ENCODE measurements at regions not wholly inside any gene's neighbourhood (a gene's known extent, or its start where the extent isn't known, plus 50 kb on each side); places are given as distances from the start of the nearest gene placed in this dataset.
A peak's percentile ranks its signal among the peaks of the same experiment; 100 is the strongest.

- intact Hi-C loops (cut with DNase I; ENCODE audit: low total_unique reads) = no loop called here
- no peak for DNase-seq (ENCODE audit: low spot score in 2 of 2)
- WGBS, 2 donors = 73 to 76% methylated on average over 5 of the region's 5 CpGs
- TF ChIP-seq POLR2A (IDR thresholded peaks at IDR 0.05) (no peak), CTCF (IDR thresholded peaks at IDR 0.05) (no peak)
- no peak overlapping the region for H3K4me3 ChIP-seq (ENCODE audit: low read depth, poor library complexity, severe bottlenecking)
These were observed 144.2 kb upstream of the TNFAIP3 start for GRCh38 chr6:137722749-137723272.

- intact Hi-C loops (cut with DNase I; ENCODE audit: low total_unique reads) = no loop called here
- TF ChIP-seq POLR2A (IDR thresholded peaks at IDR 0.05) = no peak
- no peak for TF ChIP-seq CTCF (IDR thresholded peaks at IDR 0.05)
- no peak for DNase-seq (ENCODE audit: low spot score in 2 of 2)
- H3K4me3 ChIP-seq (ENCODE audit: low read depth, poor library complexity, severe bottlenecking) = no peak overlapping the region
- 85 to 86% methylated on average over 4 of the region's 4 CpGs for WGBS, 2 donors
These were observed 143.6 kb upstream of the TNFAIP3 start for GRCh38 chr6:137723273-137724017.

- 89 to 92% methylated on average over 3 of the region's 3 CpGs for WGBS, 2 donors
- TF ChIP-seq CTCF (IDR thresholded peaks at IDR 0.05) (no peak), POLR2A (IDR thresholded peaks at IDR 0.05) (no peak)
- no peak for DNase-seq (ENCODE audit: low spot score in 2 of 2)
- H3K4me3 ChIP-seq (ENCODE audit: low read depth, poor library complexity, severe bottlenecking) = no peak overlapping the region
- intact Hi-C loops (cut with DNase I; ENCODE audit: low total_unique reads) = no loop called here
These were observed 143.0 kb upstream of the TNFAIP3 start for GRCh38 chr6:137724018-137724403.

GRCh38 chr6:137724495-137725211 lies 142.4 kb upstream of the TNFAIP3 start:
- no peak overlapping the region for H3K4me3 ChIP-seq (ENCODE audit: low read depth, poor library complexity, severe bottlenecking)
- WGBS, 2 donors = 87 to 94% methylated on average over 10 of the region's 10 CpGs
- no peak for TF ChIP-seq CTCF (IDR thresholded peaks at IDR 0.05)
- TF ChIP-seq POLR2A (IDR thresholded peaks at IDR 0.05) = no peak
- peak in 1 of 2 donors; percentile 88 for DNase-seq (ENCODE audit: low spot score in 2 of 2)
- intact Hi-C loops (cut with DNase I; ENCODE audit: low total_unique reads) = no loop called here

GRCh38 chr6:137725949-137726348 lies 141.1 kb upstream of the TNFAIP3 start:
- TF ChIP-seq CTCF (IDR thresholded peaks at IDR 0.05) (no peak), POLR2A (IDR thresholded peaks at IDR 0.05) (no peak)
- no peak overlapping the region for H3K4me3 ChIP-seq (ENCODE audit: low read depth, poor library complexity, severe bottlenecking)
- DNase-seq (ENCODE audit: low spot score in 2 of 2) = no peak
- intact Hi-C loops (cut with DNase I; ENCODE audit: low total_unique reads) = no loop called here
- 93% methylated on average over 2 of the region's 2 CpGs for WGBS, 2 donors

Data from lower leg skin (tissue), 4 donors.